Lower lobe of right lung (tissue), 2 donors: ENCODE measurements at regions not wholly inside any gene's neighbourhood (a gene's known extent, or its start where the extent isn't known, plus 50 kb on each side); places are given as distances from the start of the nearest gene placed in this dataset.

Experiments used
- ATAC-seq, 2 donors: fragments of 200-7000 bp; cut with Tn5 transposase; one replicate each; pipeline ENCODE4 v1.9.1; 2020 to 2022; ENCODE audit warnings: mild to moderate bottlenecking in 2 of 2, moderate library complexity in 2 of 2
- DNase-seq: peaks from one replicate; pipeline ENCODE4 v3.0.0-alpha.2; 2020
- H3K27ac ChIP-seq: fragments of 200-600 bp; one replicate; pipeline ENCODE4 v1.8.0; 2022
- H3K27me3 ChIP-seq: fragments of 200-600 bp; one replicate; pipeline ENCODE4 v1.8.0; 2022; ENCODE audit warnings: low read depth
- H3K36me3 ChIP-seq: fragments of 200-600 bp; one replicate; pipeline ENCODE4 v1.8.0; 2022; ENCODE audit warnings: mild to moderate bottlenecking
- H3K4me1 ChIP-seq: fragments of 200-600 bp; one replicate; pipeline ENCODE4 v1.8.0; 2022
- H3K4me3 ChIP-seq: fragments of 200-600 bp; one replicate; pipeline ENCODE4 v1.8.0; 2022; ENCODE audit warnings: mild to moderate bottlenecking
- H3K9me3 ChIP-seq: fragments of 200-600 bp; one replicate; pipeline ENCODE4 v1.8.0; 2022
- intact Hi-C: fragments of 100-400 bp; cut with DNase I; formaldehyde crosslinking; loops from one replicate; pipeline ENCODE4 v1.11.0; 2022
- TF ChIP-seq, protein P1 (sequence below): fragments of 200-600 bp; IDR thresholded peaks from one replicate; pipeline ENCODE4 v1.8.0; 2022; ENCODE audit warnings: antibody characterized with exemption, mild to moderate bottlenecking
- donor health status: DM: no; HTN: yes; CAD: no; lungs with severe emphysema.

DNA sequence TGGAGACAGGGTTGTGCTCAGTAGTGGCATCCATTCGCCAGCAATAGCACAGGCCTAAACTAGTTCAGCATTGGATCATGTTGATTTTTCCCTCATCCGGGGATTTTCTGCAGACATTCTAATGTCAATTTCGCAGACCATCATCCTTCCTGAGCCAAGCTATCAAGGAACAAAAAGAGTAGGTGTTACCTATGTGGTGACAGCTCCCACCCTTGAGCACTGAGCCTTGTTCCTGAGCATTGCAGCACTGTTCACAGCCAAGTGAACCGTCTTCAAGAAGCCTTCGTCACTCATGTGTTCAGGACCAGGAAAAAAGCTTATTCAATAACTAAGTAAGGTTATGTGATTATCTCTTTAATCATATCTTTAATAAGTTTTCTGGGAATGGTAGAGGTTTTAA is 576.2 kb downstream of the UQCRFS1 start:
- Histone ChIP-seq H3K27ac (no peak overlapping the region), H3K36me3 (no peaks in the 10 kb centered on the region), H3K4me3 (no peak overlapping the region), H3K9me3 (no peaks in the 10 kb centered on the region), H3K4me1 (no peaks in the 10 kb centered on the region), H3K27me3 (peaks cover 3% of the 10 kb centered on the region)
- TF ChIP-seq, protein P1, sequence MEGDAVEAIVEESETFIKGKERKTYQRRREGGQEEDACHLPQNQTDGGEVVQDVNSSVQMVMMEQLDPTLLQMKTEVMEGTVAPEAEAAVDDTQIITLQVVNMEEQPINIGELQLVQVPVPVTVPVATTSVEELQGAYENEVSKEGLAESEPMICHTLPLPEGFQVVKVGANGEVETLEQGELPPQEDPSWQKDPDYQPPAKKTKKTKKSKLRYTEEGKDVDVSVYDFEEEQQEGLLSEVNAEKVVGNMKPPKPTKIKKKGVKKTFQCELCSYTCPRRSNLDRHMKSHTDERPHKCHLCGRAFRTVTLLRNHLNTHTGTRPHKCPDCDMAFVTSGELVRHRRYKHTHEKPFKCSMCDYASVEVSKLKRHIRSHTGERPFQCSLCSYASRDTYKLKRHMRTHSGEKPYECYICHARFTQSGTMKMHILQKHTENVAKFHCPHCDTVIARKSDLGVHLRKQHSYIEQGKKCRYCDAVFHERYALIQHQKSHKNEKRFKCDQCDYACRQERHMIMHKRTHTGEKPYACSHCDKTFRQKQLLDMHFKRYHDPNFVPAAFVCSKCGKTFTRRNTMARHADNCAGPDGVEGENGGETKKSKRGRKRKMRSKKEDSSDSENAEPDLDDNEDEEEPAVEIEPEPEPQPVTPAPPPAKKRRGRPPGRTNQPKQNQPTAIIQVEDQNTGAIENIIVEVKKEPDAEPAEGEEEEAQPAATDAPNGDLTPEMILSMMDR: no peak
- no peak for ATAC-seq
- intact Hi-C loops: no loop called here
- DNase-seq: no peak

DNA sequence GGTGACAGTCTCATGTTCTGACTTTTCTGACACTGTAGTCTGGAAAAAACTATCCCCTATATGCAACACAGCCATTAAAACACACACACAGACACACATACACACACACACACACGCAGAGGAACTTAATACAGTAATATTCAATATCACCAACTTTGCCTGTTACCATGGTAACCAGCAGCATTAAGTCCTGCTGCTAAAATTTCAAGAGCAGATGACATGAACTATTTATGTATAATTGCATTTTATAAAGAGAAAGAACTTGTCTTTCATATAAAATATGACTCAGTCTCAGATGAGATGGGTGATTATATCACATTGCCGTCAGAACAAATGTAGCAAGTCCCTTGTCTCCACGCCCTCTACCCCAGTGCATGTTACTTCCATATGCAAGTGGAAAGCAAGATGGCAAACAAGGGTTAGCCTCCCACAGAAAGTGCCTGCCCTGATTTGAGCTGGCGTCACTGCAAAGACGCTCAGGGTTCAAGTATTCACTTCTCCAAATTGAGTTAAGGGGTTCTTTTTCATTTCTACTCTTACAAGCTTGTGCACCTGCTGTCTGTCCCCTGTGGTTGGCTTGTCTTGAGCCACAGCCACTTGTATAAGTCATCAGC is 576.8 kb downstream of the UQCRFS1 start:
- H3K4me3 ChIP-seq: no peak overlapping the region
- TF ChIP-seq, protein P1: no peak
- intact Hi-C loops: no loop called here
- peaks cover under 1% of the 10 kb centered on the region for H3K27me3 ChIP-seq
- ATAC-seq (no peak), DNase-seq (no peak)
- H3K36me3 ChIP-seq: no peaks in the 10 kb centered on the region
- H3K27ac ChIP-seq: no peak overlapping the region
- no peaks in the 10 kb centered on the region for H3K9me3 ChIP-seq
- no peaks in the 10 kb centered on the region for H3K4me1 ChIP-seq

DNA sequence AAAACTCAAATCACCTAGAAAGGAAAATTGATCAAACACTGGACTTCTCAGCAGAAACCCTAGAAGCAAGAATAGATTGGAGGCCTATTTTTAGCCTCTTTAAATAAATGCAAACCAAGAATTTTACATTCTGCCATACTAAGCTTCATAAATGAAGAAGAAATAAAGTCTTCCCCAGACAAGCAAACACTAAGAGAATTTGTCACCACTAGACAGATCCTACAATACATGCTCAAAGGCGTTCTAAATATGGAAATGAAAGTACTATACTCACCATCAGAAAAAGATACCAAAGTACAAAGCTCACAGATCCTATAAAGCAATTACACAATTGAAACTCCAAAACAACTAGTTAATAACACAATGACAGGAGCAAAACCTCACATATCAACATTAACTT is 578.1 kb downstream of the UQCRFS1 start:
- Histone ChIP-seq H3K4me1 (no peaks in the 10 kb centered on the region), H3K9me3 (no peaks in the 10 kb centered on the region), H3K27ac (no peak overlapping the region), H3K4me3 (no peak overlapping the region), H3K27me3 (no peaks in the 10 kb centered on the region), H3K36me3 (no peaks in the 10 kb centered on the region)
- TF ChIP-seq, protein P1: no peak
- ATAC-seq (no peak), DNase-seq (no peak)
- intact Hi-C loops: no loop called here

DNA sequence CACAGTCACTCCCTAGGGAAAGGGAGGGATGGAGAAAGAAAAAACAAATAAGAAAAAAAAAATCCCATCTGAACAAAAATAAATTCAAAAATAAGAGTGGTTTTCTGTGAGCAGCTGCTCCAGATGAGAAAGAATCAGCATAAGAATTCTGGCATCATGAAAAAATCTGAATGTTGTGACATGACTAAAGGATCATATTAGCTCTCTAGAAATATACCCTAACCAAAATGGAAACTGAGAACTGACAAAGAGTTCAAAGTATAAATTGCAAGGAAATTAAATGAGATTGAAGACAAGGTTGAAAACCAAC is 579.0 kb downstream of the UQCRFS1 start:
- intact Hi-C loops: no loop called here
- Histone ChIP-seq H3K9me3 (no peaks in the 10 kb centered on the region), H3K27ac (no peak overlapping the region), H3K4me1 (no peaks in the 10 kb centered on the region), H3K36me3 (no peaks in the 10 kb centered on the region), H3K4me3 (no peak overlapping the region), H3K27me3 (no peaks in the 10 kb centered on the region)
- ATAC-seq (no peak), DNase-seq (no peak)
- TF ChIP-seq, protein P1: no peak

DNA sequence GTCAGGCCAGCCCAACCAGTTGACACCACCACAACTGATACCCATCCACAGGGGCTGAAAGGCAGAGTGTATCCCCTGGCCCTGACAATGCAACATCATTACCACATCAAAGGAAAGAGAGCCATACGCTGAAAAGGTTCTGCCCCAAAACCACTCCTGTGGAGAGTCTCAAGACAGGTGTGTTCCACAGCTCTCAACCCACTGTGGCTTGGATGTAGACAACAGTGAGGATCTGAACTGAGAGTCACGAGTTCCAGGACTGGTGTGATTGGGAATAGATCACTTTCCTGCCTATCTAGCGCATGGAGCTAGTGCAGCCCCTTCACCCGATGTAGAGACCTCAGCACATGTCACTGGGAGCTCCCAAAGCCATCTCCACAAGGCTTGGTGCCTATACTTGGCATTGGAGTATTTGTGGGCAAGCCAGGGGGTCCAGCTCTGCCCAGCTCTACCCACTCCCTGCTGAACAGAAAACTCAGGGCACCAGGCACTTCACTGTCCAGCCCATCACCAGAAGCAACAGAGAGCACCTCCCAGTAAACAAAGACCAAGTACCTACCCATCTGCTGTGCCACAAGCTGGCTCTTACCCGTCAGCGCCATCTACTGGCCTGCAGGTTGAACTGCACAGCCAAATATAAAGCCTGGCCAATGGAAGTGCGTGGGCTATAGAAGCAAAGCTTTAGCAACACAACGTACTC is 579.5 kb downstream of the UQCRFS1 start:
- DNase-seq (peak; percentile 60), ATAC-seq (peak; percentile 79 to 89)
- Histone ChIP-seq H3K27ac (no peak overlapping the region), H3K4me3 (no peak overlapping the region), H3K36me3 (no peaks in the 10 kb centered on the region), H3K9me3 (no peaks in the 10 kb centered on the region), H3K27me3 (no peaks in the 10 kb centered on the region), H3K4me1 (no peaks in the 10 kb centered on the region)
- TF ChIP-seq, protein P1: peak; percentile 89
- intact Hi-C loops: no loop called here
